Neural cell (in vitro differentiated cells): ENCODE measurements at regions not wholly inside any gene's neighbourhood (a gene's known extent, or its start where the extent isn't known, plus 50 kb on each side); places are given as distances from the start of the nearest gene placed in this dataset.

Experiments used
- CTCF ChIP-seq: fragments of 450-650 bp; IDR thresholded peaks from 2 replicates; pipeline ENCODE4 v1.5.1; 2014; ENCODE audit warnings: antibody characterized with exemption, mild to moderate bottlenecking, moderate library complexity; ENCODE audit not compliant: poor library complexity, severe bottlenecking
- EP300 ChIP-seq: fragments of 450-650 bp; conservative IDR thresholded peaks from 2 replicates; pipeline ENCODE4 v1.6.1; 2014; ENCODE audit warnings: antibody characterized with exemption, mild to moderate bottlenecking, moderate library complexity; ENCODE audit not compliant: poor library complexity, severe bottlenecking
- EZH2 ChIP-seq: fragments of 200-600, 300-800 bp; shearing (Covaris generic), sonication (generic); IDR thresholded peaks from 2 replicates; pipeline ENCODE4 v1.6.1; 2014; ENCODE audit warnings: antibody characterized with exemption, low read length, borderline replicate concordance, mild to moderate bottlenecking; ENCODE audit not compliant: insufficient read depth, poor library complexity, severe bottlenecking
- POLR2AphosphoS5 ChIP-seq: IDR thresholded peaks from 2 replicates; pipeline ENCODE4 v1.6.1; 2012
- RAD21 ChIP-seq: fragments of 450-650 bp; conservative IDR thresholded peaks from 2 replicates; pipeline ENCODE4 v1.6.1; 2014; ENCODE audit warnings: antibody characterized with exemption, mild to moderate bottlenecking, moderate library complexity
- REST ChIP-seq: IDR thresholded peaks from 2 replicates; pipeline ENCODE4 v1.6.1; 2012; ENCODE audit warnings: borderline replicate concordance
- SMC3 ChIP-seq: fragments of 450-650 bp; conservative IDR thresholded peaks from 2 replicates; pipeline ENCODE4 v1.6.1; 2014; ENCODE audit warnings: antibody characterized with exemption, mild to moderate bottlenecking, moderate library complexity; ENCODE audit not compliant: poor library complexity
- TAF1 ChIP-seq: IDR thresholded peaks from 2 replicates; pipeline ENCODE4 v1.6.1; 2012; ENCODE audit warnings: low read depth

- no peak for TF ChIP-seq CTCF
- TF ChIP-seq TAF1 = no peak
- no peak for TF ChIP-seq REST
- no peak for TF ChIP-seq RAD21
- no peak for TF ChIP-seq EZH2
- no peak for TF ChIP-seq POLR2AphosphoS5
- no peak for TF ChIP-seq EP300
- TF ChIP-seq SMC3 = no peak
Measured at GRCh38 chr1:106717591-106717990, 338.9 kb upstream of the PRMT6 start.
